HepG2 (cell line): ENCODE measurements at regions not wholly inside any gene's neighbourhood (a gene's known extent, or its start where the extent isn't known, plus 50 kb on each side); places are given as distances from the start of the nearest gene placed in this dataset.

Experiments
- ATAC-seq: fragments of 200-7000 bp; cut with Tn5 transposase; 3 replicates; pipeline ENCODE4 v1.9.1; 2020; ENCODE audit warnings: mild to moderate bottlenecking, moderate library complexity
- BruUV-seq: library from RNA; stranded (reverse); fragments of 400-500 nt; replicated peaks from 2 replicates; lab custom pipeline; 2021; lab: Mats Ljungman, UMichigan
- CTCF ChIA-PET: fragments of 300-600 bp; formaldehyde crosslinking; extraction: SDS; loops from one replicate; lab custom pipeline; 2021; ENCODE audit warnings: low total read pairs, inconsistent platforms, low intra/inter-chr PET ratio; lab: Yijun Ruan, JAX
- POLR2A ChIA-PET: fragments of 350-600 bp; sonication (Branson Sonifier 250); formaldehyde crosslinking; loops from one replicate; lab custom pipeline; 2020; ENCODE audit warnings: antibody characterized with exemption, inconsistent platforms; lab: Yijun Ruan, JAX
- DNase-seq: peaks from one replicate; pipeline ENCODE4 v3.0.0-alpha.2; 2015; ENCODE audit warnings: low spot score
- FAIRE-seq: peaks from 3 replicates; lab custom pipeline; 2011; peaks lifted over from hg19 to GRCh38; lab: Jason Lieb, UNC
- H2AFZ ChIP-seq: one replicate; pipeline ENCODE4 v1.6.1; 2011; ENCODE audit warnings: low read length, inconsistent platforms
- H3K27ac ChIP-seq: fragments of 300-600 bp; 3 replicates; pipeline ENCODE4 v1.8.0; 2011; ENCODE audit warnings: mixed run types, mild to moderate bottlenecking, mixed read lengths, low read length, inconsistent platforms; ENCODE audit not compliant: insufficient read depth; ENCODE audit errors: extremely low read length
- H3K27me3 ChIP-seq, 2 experiments: fragments of 200-600 bp in 1 of 2; 2 replicates in 1 of 2; 3 replicates in 1 of 2; pipeline versions ENCODE4 v1.6.0 to v1.8.0; 2011; ENCODE audit warnings: low read length in 2 of 2, mild to moderate bottlenecking in 2 of 2, moderate library complexity in 2 of 2, inconsistent platforms in 1 of 2; ENCODE audit not compliant: insufficient read depth in 2 of 2, control insufficient read depth in 1 of 2
- H3K36me3 ChIP-seq, 2 experiments: fragments of 200-600 bp in 1 of 2; replicated peaks in 1 of 2; 2 replicates in 1 of 2; 3 replicates in 1 of 2; pipeline versions ENCODE4 v1.5.1 to v1.8.0; 2011; ENCODE audit warnings: low read length in 2 of 2, inconsistent platforms in 1 of 2; ENCODE audit not compliant: insufficient read depth in 2 of 2, control insufficient read depth in 1 of 2
- H3K4me1 ChIP-seq: 2 replicates; pipeline ENCODE4 v1.5.1; 2012; ENCODE audit warnings: low read length, inconsistent platforms; ENCODE audit not compliant: insufficient read depth
- H3K4me2 ChIP-seq: 2 replicates; pipeline ENCODE4 v1.6.0; 2011; ENCODE audit warnings: low read depth, low read length, inconsistent platforms
- H3K4me3 ChIP-seq, 3 experiments: fragments of 200-600 bp in 1 of 3; sonication (generic), shearing (Covaris generic) in 1 of 3; replicated peaks in 1 of 3; 2 replicates each; pipeline ENCODE4 v1.5.1; 2011 to 2016; ENCODE audit warnings: low read length in 3 of 3, inconsistent platforms in 2 of 3, low read depth in 2 of 3, mild to moderate bottlenecking in 2 of 3, control low read depth in 1 of 3, mixed read lengths in 1 of 3; ENCODE audit not compliant: insufficient read depth in 1 of 3
- H3K79me2 ChIP-seq: one replicate; pipeline ENCODE4 v1.6.1; 2011; ENCODE audit warnings: low read length, inconsistent platforms; ENCODE audit not compliant: insufficient read depth
- H3K9ac ChIP-seq: 2 replicates; pipeline ENCODE4 v1.6.0; 2011; ENCODE audit warnings: mild to moderate bottlenecking, low read depth, low read length, inconsistent platforms; ENCODE audit not compliant: insufficient read depth
- H3K9me3 ChIP-seq: 2 replicates; pipeline ENCODE4 v1.5.1; 2012; ENCODE audit warnings: mild to moderate bottlenecking, low read length
- H4K20me1 ChIP-seq: 2 replicates; pipeline ENCODE4 v1.6.0; 2011; ENCODE audit warnings: inconsistent platforms, mild to moderate bottlenecking, low read length, moderate library complexity; ENCODE audit not compliant: insufficient read depth
- AGO1 ChIP-seq: fragments of 200-400 bp; formaldehyde crosslinking; IDR thresholded peaks from 2 replicates; pipeline ENCODE4 v1.6.1; 2017; ENCODE audit warnings: mild to moderate bottlenecking, low read depth, low read length, moderate library complexity; ENCODE audit not compliant: poor library complexity, severe bottlenecking
- CBX5 ChIP-seq: sonication (generic); formaldehyde crosslinking; IDR thresholded peaks from 2 replicates; pipeline ENCODE4 v1.4.0; 2020; ENCODE audit warnings: missing genetic modification reagents, borderline replicate concordance
- GABPA ChIP-seq, 2 experiments: IDR thresholded peaks; 2 replicates each; pipeline ENCODE4 v1.6.1; 2011 to 2016; ENCODE audit warnings: low read depth in 2 of 2, low read length in 1 of 2, missing biosample characterization in 1 of 2, missing genetic modification characterization in 1 of 2
- HDAC1 ChIP-seq: sonication (generic); formaldehyde crosslinking; IDR thresholded peaks from 2 replicates; pipeline ENCODE4 v1.5.1; 2020; ENCODE audit warnings: mild to moderate bottlenecking, missing genetic modification reagents
- HMG20A ChIP-seq: IDR thresholded peaks from 2 replicates; pipeline ENCODE4 v1.6.1; 2016; ENCODE audit warnings: borderline replicate concordance
- MAF1 ChIP-seq: sonication (generic); formaldehyde crosslinking; IDR thresholded peaks from 2 replicates; pipeline ENCODE4 v1.5.0; 2020; ENCODE audit warnings: missing genetic modification reagents, borderline replicate concordance
- MTA1 ChIP-seq: sonication (generic); formaldehyde crosslinking; IDR thresholded peaks from 2 replicates; pipeline ENCODE4 v1.4.0; 2020; ENCODE audit warnings: missing genetic modification reagents, mild to moderate bottlenecking, borderline replicate concordance
- MZF1 ChIP-seq: sonication (generic); formaldehyde crosslinking; IDR thresholded peaks from 2 replicates; pipeline ENCODE4 v1.8.1; 2023; ENCODE audit warnings: mild to moderate bottlenecking, missing genetic modification reagents, borderline replicate concordance
- SMAD1 ChIP-seq: sonication (generic); formaldehyde crosslinking; IDR thresholded peaks from 2 replicates; pipeline ENCODE4 v1.4.0; 2020; ENCODE audit warnings: missing genetic modification reagents, low read depth, mild to moderate bottlenecking, borderline replicate concordance
- SNAPC2 ChIP-seq: sonication (generic); formaldehyde crosslinking; IDR thresholded peaks from 2 replicates; pipeline ENCODE4 v1.8.1; 2022; ENCODE audit warnings: mild to moderate bottlenecking, missing genetic modification reagents
- TAF1 ChIP-seq: sonication (generic); formaldehyde crosslinking; IDR thresholded peaks from 2 replicates; pipeline ENCODE4 v1.4.0; 2020; ENCODE audit warnings: missing genetic modification reagents
- TAF15 ChIP-seq: fragments of 200-400 bp; formaldehyde crosslinking; IDR thresholded peaks from one replicate; pipeline ENCODE4 v1.6.1; 2018; ENCODE audit warnings: mild to moderate bottlenecking, low read depth, low read length; ENCODE audit not compliant: poor library complexity, severe bottlenecking
- ZNF546 ChIP-seq: sonication (generic); formaldehyde crosslinking; conservative IDR thresholded peaks from 2 replicates; pipeline ENCODE4 v1.8.1; 2023; ENCODE audit warnings: mild to moderate bottlenecking, missing genetic modification reagents
- ZNF768 ChIP-seq: sonication (generic); formaldehyde crosslinking; IDR thresholded peaks from 2 replicates; pipeline ENCODE4 v1.4.0; 2020; ENCODE audit warnings: missing genetic modification reagents
- WGBS: methylation state at CpG from one replicate; pipeline ENCODE4 v1.1.6; 2017; ENCODE audit warnings: low lambda C conversion rate; 5-methylcytosine and 5-hydroxymethylcytosine counted together
- in situ Hi-C: cut with HindIII; loops from 2 replicates; pipeline ENCODE4 v1.10.0; 2017; ENCODE audit warnings: low pct_unique_long_range_greater_than_20kb; ENCODE audit not compliant: extremely low pct_ligation_motif_present
- intact Hi-C: fragments of 100-400 bp; cut with micrococcal nuclease; formaldehyde crosslinking; loops from one replicate; pipeline ENCODE4 v1.10.0; 2022; ENCODE audit not compliant: unreplicated experiment
- TF ChIP-seq, protein P1 (sequence below): sonication (generic); formaldehyde crosslinking; IDR thresholded peaks from 2 replicates; pipeline ENCODE4 v1.8.0; 2022; ENCODE audit warnings: mild to moderate bottlenecking, missing genetic modification reagents, moderate library complexity

- no peak for FAIRE-seq
- Histone ChIP-seq H3K36me3 (no peaks in the 10 kb centered on the region), H4K20me1 (no peaks in the 10 kb centered on the region), H3K9me3 (no peaks in the 10 kb centered on the region)
- BruUV-seq, result no TSS peak
- CTCF ChIA-PET, result no interaction called here
- TF ChIP-seq MAF1, result no peak
- TF ChIP-seq ZNF768 (CRISPR knock-in tag), result no peak
- no peak for TF ChIP-seq TAF15
- no peak for TF ChIP-seq TAF1 (CRISPR knock-in tag)
- TF ChIP-seq, protein P1, sequence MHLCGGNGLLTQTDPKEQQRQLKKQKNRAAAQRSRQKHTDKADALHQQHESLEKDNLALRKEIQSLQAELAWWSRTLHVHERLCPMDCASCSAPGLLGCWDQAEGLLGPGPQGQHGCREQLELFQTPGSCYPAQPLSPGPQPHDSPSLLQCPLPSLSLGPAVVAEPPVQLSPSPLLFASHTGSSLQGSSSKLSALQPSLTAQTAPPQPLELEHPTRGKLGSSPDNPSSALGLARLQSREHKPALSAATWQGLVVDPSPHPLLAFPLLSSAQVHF (CRISPR knock-in tag), result no peak
- TF ChIP-seq GABPA (IDR thresholded peaks at IDR 0.05; ENCODE audit: low read depth, low read length), result no peak
- TF ChIP-seq GABPA (CRISPR knock-in tag; IDR thresholded peaks at IDR 0.05; ENCODE audit: low read depth), result no peak
- no peak for TF ChIP-seq MTA1 (CRISPR knock-in tag)
- no peak for TF ChIP-seq SNAPC2
- no peak for TF ChIP-seq AGO1
- no peak for TF ChIP-seq SMAD1 (CRISPR knock-in tag)
- no peak for TF ChIP-seq HMG20A (CRISPR knock-in tag)
- TF ChIP-seq ZNF546 (CRISPR knock-in tag), result no peak
- no peak for TF ChIP-seq HDAC1 (CRISPR knock-in tag)
- TF ChIP-seq CBX5 (CRISPR knock-in tag), result no peak
- no peak for TF ChIP-seq MZF1 (CRISPR knock-in tag)
- TF ChIP-seq, all 625 proteins: peak for 0
- no peak overlapping the region for H3K9ac ChIP-seq
- H3K27ac ChIP-seq, result no peak overlapping the region
- intact Hi-C loops, result no loop called here
- H2AFZ ChIP-seq, result no peak overlapping the region
- ATAC-seq, result no peak
- no peak for DNase-seq
- H3K27me3 ChIP-seq, result no peaks in the 10 kb centered on the region; a peak in 1 of 5 replicates
- H3K4me1 ChIP-seq, result no peaks in the 10 kb centered on the region; the same call in 1 of the 2 replicates
- H3K4me3 ChIP-seq, result no peak overlapping the region
- no peak overlapping the region for H3K4me2 ChIP-seq
- H3K79me2 ChIP-seq, result no peaks in the 10 kb centered on the region
- in situ Hi-C loops, result no loop called here
- POLR2A ChIA-PET, result no interaction called here
- 32% methylated on average over 6 of the region's 6 CpGs for WGBS
Measured at GRCh38 chr1:244113532-244114320, 62.6 kb downstream of the ZBTB18 start.
